Adrenal gland (tissue), 5 donors: ENCODE measurements at regions not wholly inside any gene's neighbourhood (a gene's known extent, or its start where the extent isn't known, plus 50 kb on each side); places are given as distances from the start of the nearest gene placed in this dataset.

Experiments
- CTCF ChIP-seq, 6 experiments: fragments of 450-650 bp in 4 of 6; fragments of 200-600 bp in 2 of 6; sonication (generic) in 1 of 6; IDR thresholded peaks; 1 replicate in 5 of 6; 2 replicates in 1 of 6; pipeline versions ENCODE4 v1.5.1 to v1.8.0; 2016 to 2021; ENCODE audit warnings: antibody characterized with exemption in 6 of 6, mild to moderate bottlenecking in 2 of 6, moderate library complexity in 1 of 6
- POLR2A ChIP-seq, 2 donors: fragments of 450-650 bp; IDR thresholded peaks; one replicate each; pipeline ENCODE4 v1.6.1; 2017; ENCODE audit warnings: antibody characterized with exemption in 2 of 2, mild to moderate bottlenecking in 2 of 2, moderate library complexity in 1 of 2
- donor health status: DM: no; HTN: no; CAD: no.

DNA sequence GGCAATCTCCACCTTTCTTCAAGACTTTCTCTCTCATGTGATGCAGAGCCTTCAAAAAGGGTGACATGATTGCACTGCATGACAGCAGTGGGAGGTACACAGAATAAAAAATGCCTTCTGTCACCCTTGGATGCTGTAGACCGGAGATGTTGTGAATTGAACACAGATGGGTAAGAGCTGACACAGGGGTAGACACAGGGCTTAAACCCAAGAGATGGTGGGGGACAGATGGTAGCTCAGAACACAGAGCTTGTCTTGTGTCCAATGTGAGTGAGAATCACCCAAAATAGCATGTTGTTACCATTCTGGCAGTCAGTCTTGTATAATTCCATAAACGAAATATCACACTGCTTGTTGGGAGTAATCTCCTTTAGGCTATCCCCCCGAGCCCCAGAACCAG lies 69.9 kb downstream of the JRKL start:
- TF ChIP-seq POLR2A (IDR thresholded peaks at IDR 0.05), result no peak
- TF ChIP-seq CTCF (IDR thresholded peaks at IDR 0.05), result no peak
